UCSD-AML1 (cell line): ENCODE measurements at regions not wholly inside any gene's neighbourhood (a gene's known extent, or its start where the extent isn't known, plus 50 kb on each side); places are given as distances from the start of the nearest gene placed in this dataset.
"Not testable (repeated sequence)": the region's sequence is repeated elsewhere in the genome, so short reads cannot be mapped to it uniquely, and the experiment has no call there.

Experiments used
- DNase-seq: peaks from one replicate; lab custom pipeline; 2025; ENCODE audit not compliant: unreplicated experiment; lab: John Stamatoyannopoulos, UW

DNA sequence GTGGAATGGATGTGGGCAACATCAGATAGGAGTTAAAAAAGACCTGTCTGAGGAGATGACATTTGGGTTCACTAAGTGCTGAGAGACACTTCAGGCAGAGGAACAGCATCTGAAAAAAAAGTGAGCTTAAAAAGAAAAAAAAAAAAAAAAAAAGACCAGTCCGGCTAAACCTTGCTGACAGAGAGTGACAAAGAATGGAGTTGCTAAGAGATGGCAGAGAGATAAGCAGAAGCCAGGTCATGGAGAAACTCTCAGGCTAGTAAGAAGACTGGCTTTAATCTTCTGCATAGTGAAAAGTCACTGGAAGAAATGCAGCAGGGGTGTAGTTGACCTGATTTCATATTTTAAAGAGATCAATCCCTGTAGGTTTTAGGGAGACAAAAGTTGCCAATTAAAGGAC lies 711.1 kb upstream of the SEMA3D start:
- DNase-seq: no peak

DNA sequence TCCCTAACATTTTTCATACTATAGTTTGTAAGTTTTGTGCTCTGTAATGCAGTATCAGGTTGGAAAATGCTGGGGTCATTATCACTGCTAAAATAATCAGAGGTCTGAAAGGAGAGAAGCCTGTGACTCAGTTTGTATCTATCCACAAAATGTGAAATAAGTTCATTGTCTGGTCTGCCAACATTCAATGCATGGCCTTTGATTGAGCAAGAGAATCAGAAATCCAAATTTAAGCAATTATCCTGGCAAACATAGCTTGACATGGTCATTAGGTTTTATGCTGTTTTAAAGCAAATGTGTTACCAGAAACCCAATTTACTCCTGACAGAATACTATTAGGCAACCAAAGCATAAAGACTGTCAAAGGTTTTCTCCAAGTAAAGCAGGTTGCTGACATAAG lies 709.7 kb upstream of the SEMA3D start:
- no peak for DNase-seq

DNA sequence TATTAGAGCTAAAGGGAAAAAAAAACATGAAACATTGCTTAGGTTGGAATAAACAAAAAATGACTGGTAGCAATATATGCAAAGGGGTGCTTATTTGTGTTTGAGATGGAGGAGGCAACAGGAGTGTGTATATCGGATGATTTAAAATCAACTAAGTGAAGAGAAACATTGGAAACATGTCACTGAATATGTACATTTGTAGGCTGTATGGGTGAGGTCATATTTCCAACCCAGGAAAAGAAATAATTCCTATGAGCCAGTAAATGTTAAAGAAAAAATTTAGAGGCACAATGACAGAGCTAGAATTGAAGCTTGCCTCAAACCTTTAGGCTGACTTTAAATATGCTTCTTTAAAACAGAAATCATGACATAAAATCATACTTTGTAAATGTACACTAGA lies 709.0 kb upstream of the SEMA3D start:
- DNase-seq: no peak

DNA sequence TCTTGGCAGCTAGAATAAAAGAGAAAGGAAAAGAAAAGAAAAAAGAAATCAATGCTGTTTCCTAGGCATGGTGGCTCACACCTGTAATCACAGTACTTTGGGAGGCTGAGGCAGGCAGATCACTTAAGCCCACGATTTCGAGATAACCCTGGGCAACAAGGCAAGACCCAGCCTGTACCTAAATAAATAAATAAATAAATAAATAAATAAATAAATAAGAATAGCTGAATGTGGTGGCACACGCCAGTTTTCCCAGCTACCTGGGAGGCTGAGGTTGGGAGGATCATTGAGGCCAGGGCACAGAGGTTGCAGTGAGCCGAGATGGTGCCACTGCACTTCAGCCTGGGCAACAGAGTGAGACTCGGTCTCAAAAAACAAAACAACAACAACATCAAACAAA lies 705.0 kb upstream of the SEMA3D start:
- not testable (repeated sequence) for DNase-seq

DNA sequence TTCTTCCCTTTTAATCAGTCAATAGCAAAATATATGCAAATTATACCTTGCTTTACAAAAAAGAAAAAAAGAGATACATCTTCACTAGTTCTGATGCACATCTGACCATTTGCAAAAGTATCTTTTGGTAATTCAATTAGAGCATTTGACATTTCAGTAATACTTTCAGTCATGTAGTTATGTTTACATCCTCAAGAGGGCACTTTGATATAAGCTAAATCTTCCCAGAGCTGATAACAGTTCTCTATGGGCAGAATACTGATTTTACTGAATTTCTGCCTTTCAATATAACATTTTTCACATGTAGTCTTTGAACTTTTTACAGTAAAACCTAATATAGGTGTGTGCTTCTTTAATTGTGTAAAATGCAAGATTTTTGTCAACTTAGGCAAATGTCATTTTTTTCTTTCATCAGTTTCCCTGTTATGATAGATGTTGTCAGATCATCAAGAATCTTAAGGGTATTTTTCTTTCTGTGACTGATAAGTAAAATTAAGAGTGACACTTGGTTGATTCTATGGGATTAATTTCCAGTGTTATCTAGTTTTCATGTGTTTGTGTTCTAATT lies 703.5 kb upstream of the SEMA3D start:
- DNase-seq: no peak

DNA sequence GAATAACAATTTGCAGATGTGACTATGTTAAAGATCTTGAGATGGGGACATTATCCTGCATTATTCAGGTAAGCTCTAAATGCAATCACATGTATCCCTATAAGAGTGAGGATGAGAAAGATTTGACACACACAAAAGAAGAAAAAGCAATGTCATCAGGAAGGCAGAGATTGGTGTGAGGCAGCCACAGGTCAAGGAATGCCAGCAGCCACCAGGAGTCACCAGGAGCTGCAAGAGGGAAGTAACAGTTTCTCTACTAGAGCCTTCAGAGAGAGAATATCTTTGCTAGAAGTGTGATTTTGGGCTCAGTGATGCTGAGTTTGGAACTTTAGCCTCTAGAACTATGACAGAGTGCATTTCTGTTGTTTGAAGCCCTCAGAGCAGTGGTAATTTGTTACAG lies 700.3 kb upstream of the SEMA3D start:
- no peak for DNase-seq

DNA sequence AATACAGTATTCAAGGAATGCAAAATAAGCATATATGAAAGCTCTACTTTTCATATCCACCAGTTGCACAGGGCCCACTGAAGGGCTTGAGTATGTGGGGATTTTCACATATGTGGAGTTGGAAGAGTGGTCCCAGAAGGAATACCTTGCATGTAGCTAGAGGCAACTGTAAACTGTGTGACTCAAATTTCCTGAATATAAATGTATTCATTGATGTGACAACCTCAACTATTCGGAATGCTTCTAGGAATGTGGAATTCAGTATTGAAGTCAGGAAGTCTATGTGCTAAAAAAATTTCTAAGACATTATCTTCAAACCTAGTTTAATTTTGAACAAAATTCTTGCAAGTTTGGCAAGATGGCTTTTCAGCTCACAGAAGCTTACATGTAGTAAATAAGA lies 695.5 kb upstream of the SEMA3D start:
- DNase-seq: no peak

DNA sequence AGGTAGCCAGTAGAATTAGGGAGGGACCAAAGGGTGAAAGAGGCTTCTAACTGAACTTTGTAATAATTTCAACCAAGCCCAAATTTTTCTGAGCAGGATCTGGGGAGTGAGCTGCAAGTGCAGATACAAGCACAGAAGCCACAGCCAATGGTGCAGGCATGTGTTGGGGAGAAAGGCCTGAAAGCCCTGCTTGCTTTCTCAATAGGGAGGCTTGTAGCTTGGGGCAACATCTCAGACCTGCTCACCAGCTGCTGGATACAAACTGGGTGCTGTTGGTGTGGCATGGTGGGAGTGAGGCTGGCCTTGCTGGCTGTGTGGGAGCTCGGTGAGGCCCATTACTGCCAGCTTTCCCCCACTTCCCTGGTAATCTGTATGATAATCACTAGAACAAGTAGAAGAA lies 688.5 kb upstream of the SEMA3D start:
- DNase-seq: no peak

DNA sequence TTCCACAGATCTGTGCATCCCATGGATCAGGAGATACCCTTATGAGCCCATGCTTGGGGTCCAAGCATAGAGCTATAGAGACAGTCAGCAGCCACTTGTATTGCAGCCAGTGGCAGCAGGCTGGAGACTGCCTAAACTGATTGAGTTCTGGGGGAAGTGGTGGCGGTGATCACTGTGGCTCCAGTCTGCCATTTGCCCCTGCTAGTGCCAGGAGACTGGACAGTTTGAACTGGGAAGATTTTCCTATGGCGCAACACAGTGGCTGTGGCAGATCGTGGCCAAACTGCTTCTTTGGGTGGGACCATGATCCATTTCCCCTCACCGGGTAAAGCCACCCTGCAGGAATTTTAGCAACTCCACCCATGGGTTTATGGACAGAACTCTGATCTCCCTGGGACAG lies 679.7 kb upstream of the SEMA3D start:
- no peak for DNase-seq

DNA sequence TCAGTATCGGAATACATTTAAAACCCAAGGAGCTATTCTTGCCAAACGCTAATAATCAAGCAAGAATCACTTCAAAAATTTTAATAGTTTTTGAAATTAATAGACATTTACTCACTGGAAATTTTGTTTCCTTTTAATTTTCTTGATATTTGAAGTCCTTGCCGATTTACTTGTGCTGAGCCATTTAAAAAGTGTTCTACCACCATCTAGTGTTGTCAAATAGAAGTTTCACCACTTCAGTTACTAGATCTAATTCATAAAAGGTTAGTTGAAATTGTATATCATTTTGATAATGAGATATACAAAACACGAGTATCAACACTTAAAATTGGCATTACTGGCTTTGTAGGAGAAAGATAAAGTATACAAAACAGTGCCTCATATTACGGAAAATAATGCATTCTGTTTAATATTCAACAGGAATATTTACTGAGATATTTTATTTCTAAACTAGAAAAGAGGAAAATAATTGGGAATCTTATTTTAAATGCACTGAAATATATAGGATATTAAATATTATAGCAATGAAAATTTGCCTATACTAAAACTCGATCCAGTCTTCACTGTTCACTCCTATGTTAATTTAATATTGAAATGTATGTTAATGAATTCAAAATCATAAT lies 664.8 kb upstream of the SEMA3D start:
- no peak for DNase-seq

DNA sequence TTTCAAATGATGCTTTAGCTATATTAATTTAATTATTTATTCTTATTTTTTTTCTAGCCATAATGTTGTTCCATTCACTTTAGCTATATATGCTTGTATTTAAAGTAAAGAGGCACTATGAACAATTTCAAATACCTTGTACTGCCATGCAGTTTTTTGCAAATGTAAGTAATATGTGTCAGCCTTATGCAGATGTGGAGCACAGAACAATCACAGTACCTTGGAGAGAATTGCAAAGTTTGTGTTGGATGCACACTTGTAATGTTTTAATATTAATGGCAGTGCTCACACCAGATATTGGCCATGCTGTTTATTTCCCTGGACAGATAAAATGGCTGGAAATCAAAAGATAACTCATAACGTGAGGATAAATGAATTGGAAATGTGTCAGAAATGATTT lies 663.5 kb upstream of the SEMA3D start:
- no peak for DNase-seq

DNA sequence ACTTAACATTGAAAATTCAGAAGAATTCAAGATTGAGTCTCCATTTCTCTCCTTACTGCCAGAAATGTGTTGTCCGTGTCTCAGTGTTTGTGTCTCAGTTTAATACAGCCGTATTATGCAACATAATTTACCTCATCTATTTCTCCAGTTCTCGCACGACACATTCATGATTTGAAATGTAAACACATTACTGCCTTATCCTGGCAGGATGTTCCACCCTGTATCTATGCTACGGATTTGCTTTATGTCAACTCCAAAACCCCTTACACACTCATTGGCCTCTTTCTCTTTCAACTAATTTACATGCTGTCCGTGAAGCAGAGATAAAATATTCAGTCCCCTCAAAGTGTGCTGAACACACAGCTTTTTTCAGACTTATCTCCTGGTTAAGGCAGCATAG lies 653.7 kb upstream of the SEMA3D start:
- no peak for DNase-seq

DNA sequence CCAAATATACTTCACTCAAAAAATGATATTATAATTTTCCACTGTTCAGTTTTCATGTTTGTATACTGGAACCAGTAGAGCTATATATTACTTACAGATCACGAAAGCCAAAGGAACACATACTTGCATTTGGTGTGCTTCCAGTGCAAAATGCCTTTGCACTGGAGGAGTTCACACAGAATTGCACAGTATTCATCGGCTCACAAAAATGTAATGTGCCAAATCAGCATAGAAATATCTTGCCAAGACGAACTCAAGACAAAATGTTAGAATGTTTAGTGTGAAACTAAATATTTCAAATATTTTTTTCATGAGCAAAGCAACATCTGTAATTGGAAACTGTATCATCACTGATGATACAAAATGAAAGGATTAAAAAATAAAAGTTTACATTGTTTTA lies 646.2 kb upstream of the SEMA3D start:
- no peak for DNase-seq

DNA sequence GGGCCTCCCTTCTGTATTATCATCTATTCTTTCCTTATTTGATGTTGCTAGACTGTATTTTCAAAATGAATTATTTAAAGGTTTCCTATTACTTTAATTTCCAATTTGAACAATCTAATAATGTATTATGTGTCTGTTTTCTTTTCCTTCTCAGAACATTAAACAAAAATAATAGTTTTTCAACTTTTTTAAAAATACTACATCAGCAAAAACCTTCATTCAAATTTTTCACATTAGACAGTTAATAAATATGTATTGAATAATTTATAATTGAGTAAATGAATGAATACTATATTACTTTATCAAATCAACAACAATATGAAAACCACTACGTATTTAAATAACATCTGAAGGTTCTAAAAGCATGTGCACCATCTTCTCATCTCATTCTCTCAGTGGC lies 644.1 kb upstream of the SEMA3D start:
- no peak for DNase-seq

DNA sequence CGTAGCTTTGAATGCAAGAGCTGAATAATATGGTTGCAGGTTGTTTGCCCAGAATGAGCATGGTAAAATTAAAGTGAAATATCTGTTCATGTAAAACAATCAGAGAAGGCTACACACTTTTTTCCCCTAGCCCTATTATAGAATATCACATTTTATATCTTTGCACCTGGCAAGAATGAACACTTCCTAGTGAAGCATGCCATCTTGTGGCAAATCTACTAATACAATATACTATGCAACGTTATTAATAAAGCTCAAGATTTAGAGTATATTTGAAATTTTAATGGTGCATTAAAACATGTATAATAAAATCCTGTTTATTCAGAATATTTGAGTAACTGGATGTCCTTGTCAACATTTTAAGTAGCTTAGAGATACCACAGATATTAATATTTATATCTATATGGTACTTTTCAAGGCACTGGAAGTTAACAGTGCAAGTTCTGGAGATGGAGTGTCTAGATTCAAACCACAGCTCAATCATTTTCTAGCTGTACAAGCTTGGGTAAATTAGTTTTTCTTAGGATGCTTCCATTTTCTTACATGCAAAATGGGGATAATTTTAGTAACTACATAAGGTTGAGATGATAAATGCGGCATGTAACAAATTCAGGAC lies 643.1 kb upstream of the SEMA3D start:
- DNase-seq: no peak

DNA sequence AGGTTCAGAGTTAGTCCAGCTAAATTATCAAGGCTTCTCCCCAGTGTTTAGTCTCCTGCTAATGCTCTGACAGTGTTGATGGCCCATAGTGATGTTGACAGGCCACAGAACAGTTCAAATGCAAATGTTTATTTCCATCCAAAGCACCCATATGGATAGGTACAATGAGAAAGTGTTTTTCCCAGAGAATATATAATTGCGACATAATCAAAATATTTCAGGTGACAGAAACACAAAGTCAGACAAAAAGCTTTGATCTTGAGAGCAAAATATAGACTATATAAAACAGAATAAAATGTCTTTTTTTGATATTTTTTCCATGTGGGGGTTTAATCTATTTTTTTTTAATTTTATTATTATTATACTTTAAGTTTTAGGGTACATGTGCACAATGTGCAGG lies 642.3 kb upstream of the SEMA3D start:
- DNase-seq: no peak

DNA sequence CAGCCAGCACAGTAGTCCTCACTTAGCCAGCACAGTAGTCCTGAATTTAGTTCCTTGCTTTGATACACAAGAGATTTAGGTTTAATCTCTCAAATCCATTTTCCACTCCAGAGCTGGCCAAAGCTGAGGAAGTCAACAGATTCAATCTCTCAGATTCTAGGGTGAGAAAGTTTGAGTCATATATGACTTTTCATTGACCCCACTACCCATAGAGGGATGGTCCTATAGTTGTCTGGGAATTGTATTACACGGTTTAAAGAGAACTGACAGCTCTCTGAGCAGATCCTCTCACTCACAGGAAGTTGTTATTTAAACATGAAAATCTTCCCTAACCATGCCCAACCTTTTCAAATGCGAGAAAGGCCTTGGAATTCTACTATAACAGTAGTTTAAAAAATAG lies 641.8 kb upstream of the SEMA3D start:
- no peak for DNase-seq

DNA sequence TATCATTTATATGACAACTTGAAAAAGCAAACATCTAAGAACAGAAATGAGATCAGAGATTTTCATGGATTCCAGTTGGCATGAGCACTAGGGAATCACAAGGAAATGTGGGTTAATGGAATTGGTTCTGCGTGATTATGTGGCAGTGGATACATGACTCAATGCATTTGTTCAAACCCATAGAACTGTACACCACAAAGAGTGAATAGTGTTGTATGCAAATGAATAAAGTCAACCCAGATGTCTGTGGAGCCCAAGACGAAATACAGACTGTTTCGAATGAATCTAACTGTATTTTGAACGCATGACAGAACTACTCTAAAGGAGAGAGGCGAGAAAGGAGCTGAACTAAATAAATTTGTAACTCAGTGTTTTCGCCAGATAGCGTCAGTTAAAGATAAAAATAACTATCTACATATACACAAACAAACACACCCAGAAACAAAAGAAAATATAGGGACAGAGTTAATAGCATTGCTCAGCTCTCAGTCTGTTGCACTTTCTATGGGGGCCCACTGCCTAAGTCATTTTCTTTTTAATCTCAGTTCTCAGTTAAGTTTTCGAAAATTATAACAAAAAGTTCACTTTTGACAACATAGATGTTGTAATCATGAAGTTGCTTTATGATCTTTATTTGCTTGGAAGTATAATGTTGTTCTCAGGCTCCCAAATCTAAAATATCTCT lies 636.7 kb upstream of the SEMA3D start:
- DNase-seq: no peak

DNA sequence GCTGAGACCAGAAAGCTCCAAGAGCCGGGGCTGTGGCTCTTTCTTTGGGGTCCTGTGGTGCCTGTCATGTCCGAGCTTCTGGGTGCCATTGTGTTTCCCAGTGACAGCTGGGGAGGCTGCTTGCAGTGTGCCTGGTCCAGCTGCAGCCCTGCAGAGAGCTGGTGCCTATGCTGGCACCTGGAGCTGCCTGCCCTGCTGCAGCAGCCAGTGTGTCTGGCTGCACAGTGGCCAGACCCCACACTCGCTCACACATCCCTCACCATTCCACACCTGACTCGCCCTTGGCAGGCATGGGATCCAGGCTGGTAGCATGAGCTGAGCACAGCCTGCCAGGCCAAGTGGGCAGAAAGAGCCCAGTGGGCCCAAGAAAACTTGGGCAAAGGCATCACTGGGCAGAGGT lies 635.1 kb upstream of the SEMA3D start:
- DNase-seq: no peak

DNA sequence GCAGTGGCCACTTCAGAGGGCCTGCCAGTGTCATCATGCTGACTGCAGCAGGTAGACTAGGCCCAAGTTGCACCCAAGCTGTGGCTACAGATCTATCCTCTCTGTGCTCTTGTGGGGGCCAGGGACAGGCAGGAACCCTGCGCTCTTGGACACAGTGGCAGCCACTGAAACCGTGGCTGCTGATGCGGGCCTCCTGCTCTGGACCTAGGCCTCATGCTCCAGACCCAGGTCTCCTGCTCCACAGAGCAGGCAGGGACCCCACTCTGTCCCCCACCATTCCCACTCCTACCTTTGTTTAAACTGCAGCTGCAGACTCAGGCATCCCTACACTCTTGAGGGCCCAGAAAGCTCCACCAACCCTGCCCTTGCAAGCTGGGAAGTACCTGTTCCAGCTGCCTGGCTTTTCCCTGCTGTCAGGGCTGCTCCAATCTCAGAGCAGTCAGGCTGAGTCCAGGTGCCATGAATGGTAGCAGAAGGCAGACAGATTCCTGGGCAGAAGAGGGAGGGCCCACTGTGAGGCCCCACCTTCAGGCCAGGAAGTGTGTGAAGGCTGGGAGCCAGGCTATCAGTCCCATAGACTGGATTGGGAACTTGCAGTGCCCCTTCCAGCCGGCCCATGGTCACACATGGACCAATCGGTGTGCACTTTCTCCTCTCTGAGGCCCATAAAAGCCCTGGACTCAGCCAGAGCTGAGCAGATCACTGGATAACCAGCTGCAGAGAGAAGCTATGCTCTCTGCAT lies 634.0 kb upstream of the SEMA3D start:
- DNase-seq: no peak

DNA sequence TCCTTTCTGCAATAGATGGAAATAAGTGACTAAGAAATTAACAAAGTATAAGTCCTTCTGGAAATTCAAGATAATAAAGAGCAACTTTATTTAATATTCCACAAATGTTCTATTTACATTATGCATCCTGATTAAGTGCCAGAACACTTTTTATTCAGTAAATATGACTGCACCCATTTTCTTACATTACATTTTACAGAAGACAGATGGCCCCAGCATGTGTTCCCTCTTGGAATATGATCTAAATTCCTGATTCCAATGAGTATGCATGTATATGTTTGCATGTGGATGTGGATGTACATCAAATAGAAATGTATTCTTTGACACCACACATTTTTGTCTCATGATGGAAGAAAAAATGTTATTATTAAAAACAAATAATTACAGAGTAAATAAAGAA lies 628.7 kb upstream of the SEMA3D start:
- no peak for DNase-seq

DNA sequence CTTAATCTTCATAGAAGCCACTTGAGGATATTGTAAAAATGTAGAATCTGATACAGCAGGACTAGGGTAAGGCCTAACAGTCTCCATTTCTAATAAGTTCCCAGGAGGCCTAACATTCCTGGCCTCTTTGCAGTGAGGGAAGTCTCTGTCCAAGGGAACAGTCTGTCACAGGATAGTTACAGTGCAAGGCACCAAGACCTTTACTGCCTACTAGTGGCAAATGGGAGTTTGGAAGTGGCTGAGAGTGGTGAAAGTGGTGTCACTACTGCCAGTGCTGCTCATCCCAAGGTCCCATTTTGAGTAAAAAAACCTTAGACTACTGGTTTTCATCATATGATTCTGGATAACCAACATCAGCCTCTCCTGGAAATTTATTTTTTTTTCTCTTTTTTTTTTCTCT lies 619.5 kb upstream of the SEMA3D start:
- no peak for DNase-seq
